Choroid plexus epithelial cell (primary cell): ENCODE measurements at regions not wholly inside any gene's neighbourhood (a gene's known extent, or its start where the extent isn't known, plus 50 kb on each side); places are given as distances from the start of the nearest gene placed in this dataset.

Experiments used
- DNase-seq: peaks from one replicate; pipeline ENCODE4 v3.0.0-alpha.2; 2010; ENCODE audit warnings: low read depth
- H3K4me3 ChIP-seq: 2 replicates; pipeline ENCODE4 v1.5.1; 2011; ENCODE audit warnings: low read depth, mild to moderate bottlenecking, control low read depth, low read length, moderate library complexity
- CTCF ChIP-seq: conservative IDR thresholded peaks from 2 replicates; pipeline ENCODE4 v1.5.1; 2011; ENCODE audit warnings: low read depth, mild to moderate bottlenecking, control low read depth, inconsistent platforms, low read length, moderate library complexity

- DNase-seq = no peak
- TF ChIP-seq CTCF = no peak
Observed at GRCh38 chr5:158023266-158023665, 164.3 kb upstream of the CLINT1 start.

GRCh38 chr5:158022837-158023236, 163.9 kb upstream of the CLINT1 start:
- no peak overlapping the region for H3K4me3 ChIP-seq
- TF ChIP-seq CTCF = no peak
- no peak for DNase-seq

More at GRCh38 chr5:158023266-158023665, 164.3 kb upstream of the CLINT1 start:
- H3K4me3 ChIP-seq = no peak overlapping the region

- TF ChIP-seq CTCF = no peak
- no peak overlapping the region for H3K4me3 ChIP-seq
- DNase-seq = no peak
Observed at GRCh38 chr5:158022393-158022792, 163.4 kb upstream of the CLINT1 start.

GRCh38 chr5:158020555-158021418, 161.8 kb upstream of the CLINT1 start:
- no peak overlapping the region for H3K4me3 ChIP-seq
- TF ChIP-seq CTCF = no peak
- DNase-seq = no peak

GRCh38 chr5:158017469-158017868, 158.5 kb upstream of the CLINT1 start:
- no peak overlapping the region for H3K4me3 ChIP-seq
- no peak for DNase-seq
- no peak for TF ChIP-seq CTCF

- TF ChIP-seq CTCF = no peak
- H3K4me3 ChIP-seq = no peak overlapping the region
- DNase-seq = no peak
Observed at GRCh38 chr5:158014372-158014771, 155.4 kb upstream of the CLINT1 start.

GRCh38 chr5:158013939-158014338, 155.0 kb upstream of the CLINT1 start:
- DNase-seq = peak; percentile 70
- peak; percentile 75 for TF ChIP-seq CTCF
- H3K4me3 ChIP-seq = no peak overlapping the region
